ENCODE measurements at regions not wholly inside any gene's neighbourhood (a gene's known extent, or its start where the extent isn't known, plus 50 kb on each side); places are given as distances from the start of the nearest gene placed in this dataset.
"Not testable (repeated sequence)": the region's sequence is repeated elsewhere in the genome, so short reads cannot be mapped to it uniquely, and the experiment has no call there.

DNA sequence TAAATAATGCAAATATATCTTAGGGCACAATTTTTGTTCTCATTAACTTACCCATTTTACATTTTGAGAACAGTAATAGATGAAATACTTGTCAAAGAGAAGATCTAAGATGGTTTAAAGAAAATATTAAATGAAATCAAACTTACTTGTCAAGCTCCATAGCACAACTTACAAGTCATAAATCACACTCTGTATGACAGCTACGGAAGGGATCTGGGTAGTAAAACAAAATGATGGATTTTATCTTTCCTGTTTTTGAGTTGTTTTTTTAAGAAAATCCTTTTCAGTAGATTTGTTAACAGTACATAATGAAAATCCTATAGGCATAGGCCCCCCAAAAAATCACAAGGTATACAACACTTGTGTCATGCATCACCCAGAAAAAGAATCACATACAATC is 84.4 kb upstream of the ANTXRL start:
- not testable (repeated sequence) for DNase-seq (ENCODE audit: low spot score)

DNA sequence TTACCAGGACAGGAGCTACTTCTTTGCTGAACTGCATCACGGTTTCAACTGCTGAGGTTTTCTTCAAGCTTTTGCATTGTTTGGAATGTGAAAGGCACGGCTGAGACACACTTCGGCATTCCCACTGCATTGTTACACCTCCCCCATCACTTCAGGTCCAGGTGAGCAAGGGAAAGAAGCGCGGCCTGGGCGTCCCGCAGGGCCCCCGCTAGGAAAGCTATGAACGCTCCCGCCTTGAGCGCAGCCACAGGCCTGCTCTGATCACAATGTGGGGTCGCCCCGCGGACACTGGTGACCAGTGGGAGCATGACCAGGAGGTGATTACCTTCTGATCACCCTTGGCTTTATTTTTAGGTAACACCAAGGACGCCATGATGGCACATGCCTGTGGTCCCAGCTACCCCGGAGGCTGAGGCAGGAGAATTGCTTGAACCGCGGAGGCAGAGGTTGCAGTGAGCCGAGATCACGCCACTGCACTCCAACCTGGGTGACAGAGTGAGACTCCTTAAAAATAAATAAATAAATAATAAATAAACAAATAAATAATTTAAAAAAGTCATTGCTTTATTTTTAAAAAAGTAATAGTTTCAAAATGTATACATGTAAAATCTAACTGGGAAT is 82.2 kb upstream of the ANTXRL start:
- DNase-seq (ENCODE audit: low spot score), result not testable (repeated sequence)

DNA sequence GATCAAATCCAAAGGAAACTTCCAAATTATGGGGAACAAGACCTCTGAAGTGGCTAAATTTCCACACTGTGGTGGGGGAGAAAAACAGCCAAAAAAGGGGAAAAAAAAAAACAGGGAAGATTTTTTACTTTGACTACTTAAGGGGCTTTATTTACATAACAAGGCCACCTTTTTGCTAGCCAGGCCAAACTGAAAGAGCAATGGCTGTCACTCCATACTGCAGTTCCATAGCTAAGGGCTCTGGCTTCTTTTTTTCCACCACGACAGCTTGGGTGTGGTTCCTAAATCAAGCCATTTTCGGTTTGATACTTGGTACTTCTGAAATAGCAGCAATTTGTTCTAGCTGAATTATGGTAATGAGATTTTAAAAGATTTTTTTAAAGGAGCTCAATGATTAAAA is 76.4 kb upstream of the ANTXRL start:
- not testable (repeated sequence) for DNase-seq (ENCODE audit: low spot score)

DNA sequence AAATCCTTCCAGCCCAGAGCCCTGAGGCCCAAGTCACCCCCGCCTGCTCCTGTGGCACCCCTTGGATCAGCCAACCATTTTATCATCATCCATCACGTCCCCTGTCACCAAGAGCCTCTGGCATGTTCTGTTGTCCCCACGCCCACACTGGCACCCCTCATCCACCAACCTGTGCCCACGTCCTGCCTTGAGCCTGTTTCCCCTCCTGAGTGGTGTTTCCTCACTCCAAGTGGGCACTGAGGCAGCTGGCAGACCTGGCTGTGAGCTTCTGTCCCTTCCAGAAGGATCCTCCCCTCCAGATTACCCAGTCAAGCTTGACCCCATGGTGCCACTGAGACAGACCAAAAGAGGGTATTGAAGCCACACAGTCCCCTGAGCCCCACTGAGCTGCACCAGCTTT is 71.4 kb upstream of the ANTXRL start:
- DNase-seq (ENCODE audit: low spot score), result no peak

DNA sequence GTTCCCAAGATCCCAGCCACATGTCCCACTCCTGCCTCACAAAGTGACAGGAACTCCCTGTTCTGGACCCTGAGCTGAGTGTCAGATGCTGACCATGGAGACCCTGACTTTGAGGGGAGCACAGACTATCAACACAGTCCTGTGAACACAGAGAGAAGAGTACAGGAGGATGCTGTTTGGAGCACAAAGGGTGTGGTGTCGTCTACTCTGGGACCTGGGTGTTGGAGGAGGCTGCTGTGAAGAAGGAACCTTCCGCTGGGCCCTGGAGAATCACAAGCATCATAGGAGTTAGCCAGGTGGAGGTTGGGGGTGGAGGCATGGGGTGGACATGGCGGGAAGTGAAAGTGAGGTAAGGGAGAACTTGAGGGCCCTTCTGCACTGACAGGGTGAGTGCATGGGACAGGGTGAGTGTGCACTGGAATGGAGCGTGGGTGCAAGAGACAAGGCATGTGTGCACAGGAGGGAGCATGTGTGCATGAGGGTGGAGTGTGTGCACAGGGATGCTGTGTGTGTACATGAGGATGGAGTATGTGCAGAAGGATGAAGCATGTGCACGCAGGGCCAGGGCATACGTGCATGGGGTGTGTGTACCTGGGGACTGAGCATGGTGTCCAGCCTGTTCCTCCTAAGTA is 70.7 kb upstream of the ANTXRL start:
- no peak for DNase-seq (ENCODE audit: low spot score)

DNA sequence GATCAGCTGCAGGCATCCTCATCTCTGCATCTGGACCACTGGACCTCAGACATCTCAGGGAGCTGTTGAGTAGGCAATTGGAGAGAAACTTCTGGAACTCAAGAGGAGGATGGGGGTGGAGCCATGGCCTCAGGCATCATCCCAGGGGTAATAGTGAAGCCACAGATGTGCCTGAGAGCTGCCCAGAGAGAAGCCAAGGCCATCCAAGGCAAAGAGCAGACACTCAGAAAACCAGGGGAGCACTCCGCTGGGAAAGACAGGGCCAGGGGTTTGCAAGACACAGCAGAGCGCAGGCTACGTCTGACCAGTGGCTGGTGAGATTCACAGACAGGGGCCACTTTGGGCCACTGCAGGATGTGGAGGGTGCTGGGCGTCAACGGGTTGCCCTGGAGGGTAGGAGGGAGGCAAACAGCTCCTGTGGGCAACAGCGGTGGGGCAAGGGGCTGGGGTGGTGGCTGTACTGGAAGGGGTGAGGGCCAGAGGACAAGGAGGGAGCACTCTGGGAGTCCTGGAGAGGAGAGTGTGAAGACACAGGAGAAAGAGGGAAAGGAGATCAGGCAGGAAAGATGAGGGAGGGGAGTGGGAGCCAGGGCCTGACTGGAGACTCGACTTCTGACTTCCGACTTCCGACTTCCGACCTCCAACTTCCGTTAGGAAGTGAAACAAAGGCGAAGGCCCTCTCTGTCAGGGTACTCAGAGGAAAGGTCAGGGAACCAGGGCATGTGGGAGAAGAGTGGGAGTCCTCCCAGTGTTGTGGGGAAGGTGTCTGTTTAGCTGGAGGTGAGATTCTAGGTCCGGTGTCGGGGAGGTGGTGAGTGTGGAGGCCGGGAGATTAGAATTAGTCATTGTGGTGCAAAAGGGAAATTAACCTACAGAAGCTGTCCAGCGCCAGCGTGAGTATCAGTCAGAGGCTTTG is 69.7 kb upstream of the ANTXRL start:
- DNase-seq (ENCODE audit: low spot score), result no peak

DNA sequence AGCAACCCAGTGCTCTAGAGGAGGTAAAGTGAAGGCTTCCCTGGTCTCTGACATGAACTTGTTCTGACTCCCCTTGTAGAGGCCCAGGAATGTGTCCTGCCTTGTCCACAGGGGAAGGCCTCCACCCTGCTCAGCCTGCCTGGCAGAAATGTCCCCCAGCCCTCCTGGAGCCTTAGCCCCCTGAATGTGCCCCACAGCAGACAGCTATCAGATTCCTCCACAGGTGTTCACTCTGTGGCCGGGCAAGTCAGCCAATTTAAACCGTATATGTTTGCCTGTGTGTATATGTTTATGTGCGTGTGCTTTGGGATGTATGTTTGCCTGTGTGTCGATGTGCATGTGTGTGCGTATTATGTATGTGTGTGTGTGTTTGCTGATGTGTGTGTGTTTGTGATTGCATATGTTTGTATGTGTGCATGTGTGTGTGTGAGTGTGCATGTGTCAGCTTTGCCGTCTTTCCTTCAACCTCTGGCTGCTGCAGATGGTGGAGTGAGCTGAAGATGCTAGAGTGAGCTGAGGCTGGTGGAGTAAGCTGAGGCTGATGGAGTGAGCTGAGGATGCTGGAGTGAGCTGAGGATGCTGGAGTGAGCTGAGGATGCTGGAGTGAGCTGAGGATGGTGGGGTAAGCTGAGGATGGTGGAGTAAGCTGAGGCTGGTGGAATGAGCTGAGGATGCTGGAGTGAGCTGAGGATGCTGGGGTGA is 68.9 kb upstream of the ANTXRL start:
- DNase-seq (ENCODE audit: low spot score), result no peak

DNA sequence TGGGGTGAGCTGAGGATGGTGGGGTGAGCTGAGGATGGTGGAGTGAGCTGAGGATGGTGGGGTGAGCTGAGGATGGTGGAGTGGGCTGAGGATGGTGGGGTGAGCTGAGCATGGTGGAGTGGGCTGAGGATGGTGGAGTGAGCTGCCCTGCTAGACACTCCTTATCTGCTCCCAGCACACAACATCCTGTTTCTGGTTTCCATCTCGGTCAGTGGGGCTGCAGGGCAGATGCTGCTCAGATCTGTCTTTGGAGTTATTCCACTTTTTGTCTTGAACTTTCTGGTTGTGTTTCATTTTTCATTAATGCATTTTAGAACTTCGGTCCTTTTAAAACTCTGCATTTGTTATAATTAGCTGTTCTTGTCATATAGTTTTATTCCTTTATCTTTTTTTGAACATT is 67.9 kb upstream of the ANTXRL start:
- DNase-seq (ENCODE audit: low spot score), result no peak

DNA sequence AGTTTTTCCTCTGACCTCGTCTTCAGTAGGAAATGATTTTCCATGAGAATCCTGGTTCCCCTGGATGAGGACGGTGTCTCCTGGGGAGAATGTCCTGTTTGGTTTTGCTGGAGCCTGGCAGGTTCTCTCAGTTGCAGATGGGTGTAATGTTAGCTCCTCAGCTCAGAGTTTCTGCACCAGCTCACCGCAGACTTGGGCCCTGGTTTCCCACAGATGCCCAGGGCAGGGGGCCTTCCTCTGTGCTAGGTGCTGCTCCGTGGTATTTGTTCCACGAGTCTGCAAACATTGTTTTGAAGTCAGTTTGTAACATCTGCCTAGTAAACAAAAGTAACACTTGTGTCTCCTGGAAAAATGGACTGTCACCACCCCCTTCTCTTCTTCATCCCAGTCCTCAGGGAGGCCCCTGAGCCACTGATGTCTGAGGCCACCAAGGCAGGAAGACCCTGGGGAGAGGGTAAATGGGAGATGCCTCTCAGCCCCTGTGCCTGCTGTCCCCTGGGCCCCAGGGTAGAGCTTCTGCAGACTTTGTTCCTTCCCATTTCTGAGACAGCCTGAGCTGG is 67.3 kb upstream of the ANTXRL start:
- not testable (repeated sequence) for DNase-seq (ENCODE audit: low spot score)

DNA sequence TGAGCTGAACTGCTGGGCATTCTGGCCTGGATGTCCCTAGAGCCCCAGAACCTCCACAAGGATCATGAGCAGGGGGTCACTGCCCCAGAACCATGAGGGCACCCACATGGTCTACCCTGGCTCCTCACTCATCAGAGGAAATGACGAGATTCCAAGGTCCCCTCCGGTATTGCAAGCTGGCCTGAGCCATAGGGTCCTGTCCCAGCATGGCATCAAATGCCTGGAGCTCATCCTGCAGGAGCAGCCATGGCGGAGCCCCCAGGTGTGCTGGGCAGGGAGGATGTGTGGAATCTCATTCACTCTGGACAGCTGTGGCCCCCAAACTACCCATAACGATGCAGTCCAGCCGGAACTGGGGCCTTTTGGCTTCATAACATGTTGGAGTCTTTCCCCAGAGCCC is 66.6 kb upstream of the ANTXRL start:
- DNase-seq (ENCODE audit: low spot score), result no peak

DNA sequence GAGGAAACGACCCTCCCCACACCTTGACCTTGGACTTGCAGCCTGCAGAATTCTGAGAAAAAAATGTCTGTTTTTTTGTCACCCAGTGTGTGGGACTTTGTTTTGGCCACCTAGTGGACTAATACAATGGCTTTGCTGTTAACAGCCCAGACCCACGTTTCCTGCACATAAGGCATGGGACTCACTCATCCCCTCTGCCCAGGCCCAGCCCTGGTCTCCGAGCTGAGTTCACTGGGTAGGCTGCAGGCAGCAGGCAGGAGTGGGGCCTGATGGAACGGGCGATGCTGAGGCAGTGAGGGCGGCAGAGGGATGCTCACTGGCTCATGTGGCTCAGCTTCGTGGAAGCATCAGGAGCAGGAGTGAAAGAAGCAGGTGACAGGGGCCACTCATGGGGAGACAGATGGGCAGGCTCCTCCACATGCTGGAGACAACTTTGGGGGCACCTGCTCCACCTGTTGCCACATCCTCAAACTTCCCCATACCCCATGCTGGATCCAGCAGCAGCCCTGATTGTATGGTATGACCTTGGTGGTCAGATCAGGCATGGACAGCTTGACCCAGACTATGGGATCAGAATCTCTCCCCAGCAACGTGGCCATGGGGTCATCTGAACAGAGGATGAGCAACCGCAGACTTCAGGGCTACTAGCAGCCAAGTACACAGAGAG is 65.8 kb upstream of the ANTXRL start:
- no peak for DNase-seq (ENCODE audit: low spot score)

DNA sequence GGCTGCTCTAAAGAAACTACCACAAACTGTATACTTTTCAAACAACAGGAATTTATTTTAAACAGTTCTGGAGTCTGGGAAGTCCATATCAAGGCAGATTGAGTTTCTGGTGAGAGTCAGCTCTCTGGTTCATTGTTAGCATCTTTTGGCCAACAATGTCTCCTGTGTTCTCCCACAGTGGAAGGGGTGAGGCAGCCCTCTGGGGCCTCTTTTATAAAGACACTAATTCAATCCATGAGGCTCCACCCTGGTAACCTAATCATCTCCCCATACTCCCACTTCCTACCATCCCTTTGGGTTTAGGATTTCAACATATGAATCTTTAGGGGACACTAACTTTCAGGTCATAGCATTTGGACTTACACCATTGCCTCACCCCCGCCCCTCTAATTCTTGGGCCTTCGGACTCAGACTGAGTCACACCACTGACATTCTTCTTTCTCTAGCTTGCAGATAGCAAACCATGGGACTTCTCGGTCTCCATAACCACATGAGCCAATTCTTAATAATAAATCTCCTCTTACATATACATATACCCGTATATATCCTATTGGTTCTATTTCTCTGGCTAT is 64.3 kb upstream of the ANTXRL start:
- DNase-seq (ENCODE audit: low spot score), result no peak

DNA sequence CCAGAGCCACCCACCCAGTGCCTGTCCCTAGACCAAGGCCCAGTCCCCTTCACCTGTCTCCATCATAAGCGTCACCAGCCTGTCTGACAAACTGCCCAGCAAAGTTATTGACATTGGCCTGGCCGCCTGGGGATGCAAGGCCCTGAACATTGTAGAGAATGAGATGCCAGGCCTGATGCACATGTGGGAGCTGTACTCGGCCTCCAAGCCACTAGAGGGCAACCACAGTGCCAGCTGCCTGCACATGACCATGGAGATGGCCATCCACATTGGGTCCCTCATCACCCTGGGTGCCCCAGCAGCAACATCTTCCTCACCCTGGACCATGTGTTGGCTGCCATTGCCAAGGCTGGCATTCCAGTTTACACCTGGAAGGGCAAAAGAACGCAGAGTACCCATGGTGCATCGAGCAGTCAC is 63.7 kb upstream of the ANTXRL start:
- no peak for DNase-seq (ENCODE audit: low spot score)

DNA sequence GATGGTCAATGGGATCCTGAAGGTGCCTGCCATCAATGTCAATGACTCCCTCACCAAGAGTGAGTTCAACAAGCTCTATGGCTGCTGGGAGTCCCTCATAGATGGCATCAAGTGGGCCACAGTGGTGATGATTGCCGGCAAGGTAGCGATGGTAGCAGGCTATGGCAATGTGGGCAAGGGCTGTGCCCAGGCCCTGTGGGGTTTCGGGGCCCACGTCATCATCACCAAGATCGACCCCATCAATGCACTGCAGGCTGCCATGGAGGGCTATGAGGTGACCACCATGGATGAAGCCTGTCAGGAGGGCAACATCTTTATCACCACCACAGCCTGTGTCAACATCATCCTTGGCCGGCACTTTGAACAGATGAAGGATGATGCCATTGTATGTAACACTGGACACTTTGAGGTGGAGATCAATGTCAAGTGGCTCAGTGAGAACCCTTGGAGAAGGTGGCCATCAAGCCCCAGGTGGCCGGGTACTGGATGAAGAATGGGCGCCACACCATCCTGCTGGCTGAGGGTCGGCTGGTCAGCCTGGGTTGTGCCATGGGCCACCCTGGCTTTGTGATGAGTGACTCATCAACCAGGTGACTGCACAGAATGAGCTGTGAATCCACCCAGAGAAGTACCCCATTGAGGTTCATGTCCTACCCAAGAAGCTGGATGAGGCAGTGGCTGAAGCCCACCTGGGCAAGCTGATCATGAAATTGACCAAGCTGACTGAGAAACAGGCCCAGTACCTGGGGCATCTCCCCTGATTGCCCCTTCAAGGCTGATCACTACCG is 63.0 kb upstream of the ANTXRL start:
- no peak for DNase-seq (ENCODE audit: low spot score)

DNA sequence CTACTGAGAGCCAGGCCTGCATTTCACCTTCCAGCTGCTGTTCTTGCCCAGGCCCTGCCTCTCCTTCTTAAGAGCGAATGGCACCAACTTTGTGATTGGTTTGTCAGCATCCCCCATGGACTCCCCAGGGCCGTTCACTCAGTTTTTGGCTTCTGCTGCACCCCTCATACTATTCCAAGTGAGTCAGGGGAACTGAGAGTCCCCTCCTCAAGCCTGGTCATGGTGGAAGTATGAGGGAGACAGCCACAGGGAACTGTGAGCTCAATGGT is 62.4 kb upstream of the ANTXRL start:
- DNase-seq (ENCODE audit: low spot score), result no peak

DNA sequence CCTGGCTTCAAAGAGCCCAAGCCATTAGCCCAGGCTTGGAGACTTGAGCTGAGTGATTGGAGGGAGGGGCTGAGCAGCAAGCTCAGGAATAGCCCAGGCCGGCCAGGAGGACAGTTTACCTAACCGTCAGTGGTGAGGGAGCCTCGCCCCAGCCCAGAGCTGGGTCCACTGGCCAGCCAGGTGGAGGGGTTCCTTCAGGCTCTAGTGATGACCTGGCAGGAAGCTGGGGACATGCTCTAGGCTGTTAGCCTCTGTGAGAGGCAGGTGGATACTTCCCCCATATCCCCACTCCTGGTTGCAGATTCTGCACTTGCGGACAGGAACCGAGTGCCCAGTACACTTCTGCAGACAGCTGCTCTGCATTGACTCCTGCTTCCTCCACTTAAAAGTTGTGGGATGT is 61.2 kb upstream of the ANTXRL start:
- DNase-seq (ENCODE audit: low spot score), result no peak

DNA sequence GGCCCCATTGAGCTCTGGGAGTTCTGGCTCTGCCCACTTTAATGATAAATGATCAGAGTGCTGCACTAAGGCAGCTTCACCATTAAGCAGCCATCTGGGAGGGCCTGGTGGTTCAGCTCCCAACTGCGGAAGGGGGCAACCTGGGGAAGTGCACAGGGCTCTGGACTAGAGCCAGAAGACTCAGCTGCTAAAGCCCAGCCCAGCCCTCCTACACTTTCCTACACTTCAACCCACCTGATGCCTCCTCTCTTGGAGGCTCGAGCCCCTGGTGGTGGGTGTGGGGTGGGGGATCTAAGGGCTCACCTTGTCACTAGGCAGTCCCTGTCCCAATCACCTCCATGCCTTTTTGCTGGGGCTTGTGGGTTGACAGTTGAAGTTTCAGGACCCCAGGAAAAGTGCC is 60.6 kb upstream of the ANTXRL start:
- DNase-seq (ENCODE audit: low spot score), result no peak

DNA sequence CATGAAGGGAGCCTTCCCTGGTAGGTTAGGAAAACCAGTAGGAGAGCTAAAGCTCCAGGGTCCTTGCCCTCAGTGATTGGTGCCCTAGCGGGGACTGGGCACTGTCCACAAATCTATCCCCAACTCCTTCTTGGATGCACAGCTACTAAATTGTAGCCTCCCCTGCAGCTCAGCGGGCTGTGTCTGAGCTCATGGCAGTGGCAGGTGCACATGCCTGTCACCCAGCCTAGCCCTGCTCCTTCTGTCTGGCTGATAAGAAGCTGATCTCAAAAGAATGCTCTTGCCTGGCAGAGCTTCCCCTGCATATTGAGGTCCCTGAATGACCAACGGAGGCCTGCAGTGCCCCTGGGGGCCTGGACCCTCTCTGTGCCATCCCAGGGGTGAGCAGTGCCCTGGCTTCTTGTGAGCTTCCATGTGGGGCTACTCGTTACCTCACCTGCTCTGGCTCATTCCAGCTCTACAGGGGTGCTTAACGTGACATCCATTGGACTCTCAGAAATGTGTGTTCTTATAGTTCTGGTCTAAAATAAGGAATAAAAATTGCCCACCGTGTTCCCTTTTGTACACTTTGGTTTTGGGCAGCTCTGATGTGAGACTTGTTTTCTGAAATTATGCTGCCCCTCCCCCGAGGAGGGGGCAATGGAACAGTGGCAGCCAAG is 59.8 kb upstream of the ANTXRL start:
- no peak for DNase-seq (ENCODE audit: low spot score)

DNA sequence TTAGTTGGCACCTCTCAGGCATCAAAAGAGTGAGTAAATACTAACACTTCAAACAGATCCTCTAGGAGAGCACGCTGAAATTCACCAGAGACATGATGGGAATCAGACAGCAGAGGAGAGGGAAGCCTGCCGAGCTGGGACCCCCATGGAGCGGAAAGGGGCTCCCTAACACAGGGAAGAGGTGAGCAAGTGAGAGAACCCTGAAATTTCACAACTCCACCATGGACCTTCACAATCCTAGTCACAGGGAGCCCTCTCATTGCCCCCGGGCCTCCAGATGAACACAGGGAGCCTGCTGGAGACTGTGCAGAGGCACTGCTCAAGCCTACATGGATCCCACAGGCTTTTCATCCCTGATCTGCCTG is 59.2 kb upstream of the ANTXRL start:
- DNase-seq (ENCODE audit: low spot score), result no peak
